ENCODE measurements at regions not wholly inside any gene's neighbourhood (a gene's known extent, or its start where the extent isn't known, plus 50 kb on each side); places are given as distances from the start of the nearest gene placed in this dataset.

- DNase-seq (ENCODE audit: extremely low spot score), result no peak
- ChIA-PET CTCF (no interaction called here), POLR2A (no interaction called here)
- TF ChIP-seq ZNF384 (IDR thresholded peaks at IDR 0.05) (no peak), ARNT (IDR thresholded peaks at IDR 0.05) (no peak), ELF4 (IDR thresholded peaks at IDR 0.05) (no peak), FOXK2 (IDR thresholded peaks at IDR 0.05) (no peak), NFRKB (IDR thresholded peaks at IDR 0.05) (no peak), HDGF (IDR thresholded peaks at IDR 0.05; ENCODE audit: borderline replicate concordance) (no peak)
Observed at GRCh38 chr10:108696792-108697477, 1226.4 kb downstream of the XPNPEP1 start.

GRCh38 chr10:108691126-108691525 is 1232.2 kb downstream of the XPNPEP1 start:
- TF ChIP-seq BHLHE40 (IDR thresholded peaks at IDR 0.05; ENCODE audit: borderline replicate concordance) (no peak), SP1 (IDR thresholded peaks at IDR 0.05) (no peak), FOXM1 (IDR thresholded peaks at IDR 0.05; ENCODE audit: borderline replicate concordance) (no peak), CTBP1 (IDR thresholded peaks at IDR 0.05; ENCODE audit: borderline replicate concordance) (no peak), TARDBP (IDR thresholded peaks at IDR 0.05) (no peak), FOXA1 (IDR thresholded peaks at IDR 0.05) (no peak), SUZ12 (IDR thresholded peaks at IDR 0.05) (no peak)
- CTCF ChIA-PET, result no interaction called here
- no peak for DNase-seq (ENCODE audit: extremely low spot score)
- POLR2A ChIA-PET, result no interaction called here

GRCh38 chr10:108690530-108690929 is 1232.8 kb downstream of the XPNPEP1 start:
- no peak for TF ChIP-seq CTBP1 (IDR thresholded peaks at IDR 0.05; ENCODE audit: borderline replicate concordance)
- ChIA-PET POLR2A (no interaction called here), CTCF (no interaction called here)
- no peak for DNase-seq (ENCODE audit: extremely low spot score)

GRCh38 chr10:108689891-108690290 is 1233.4 kb downstream of the XPNPEP1 start:
- DNase-seq (ENCODE audit: extremely low spot score), result no peak
- TF ChIP-seq CTBP1 (IDR thresholded peaks at IDR 0.05; ENCODE audit: borderline replicate concordance) (no peak), ZNF384 (IDR thresholded peaks at IDR 0.05) (no peak), NFRKB (IDR thresholded peaks at IDR 0.05) (no peak)
- CTCF ChIA-PET, result no interaction called here
- POLR2A ChIA-PET, result no interaction called here

- CTCF ChIA-PET, result no interaction called here
- TF ChIP-seq SUZ12 (IDR thresholded peaks at IDR 0.05), result no peak
- no peak for TF ChIP-seq LEF1 (IDR thresholded peaks at IDR 0.05; ENCODE audit: borderline replicate concordance)
- TF ChIP-seq NFRKB (IDR thresholded peaks at IDR 0.05), result no peak
- no peak for TF ChIP-seq BHLHE40 (IDR thresholded peaks at IDR 0.05; ENCODE audit: borderline replicate concordance)
- no peak for TF ChIP-seq PKNOX1 (IDR thresholded peaks at IDR 0.05)
- no peak for TF ChIP-seq L3MBTL2 (conservative IDR thresholded peaks at IDR 0.05)
- no peak for TF ChIP-seq TARDBP (IDR thresholded peaks at IDR 0.05)
- TF ChIP-seq FOXK2 (IDR thresholded peaks at IDR 0.05), result no peak
- no peak for TF ChIP-seq FOXA1 (IDR thresholded peaks at IDR 0.05)
- TF ChIP-seq ZNF384 (IDR thresholded peaks at IDR 0.05), result no peak
- no peak for TF ChIP-seq ELF4 (IDR thresholded peaks at IDR 0.05)
- no peak for TF ChIP-seq HDGF (IDR thresholded peaks at IDR 0.05; ENCODE audit: borderline replicate concordance)
- no peak for TF ChIP-seq FOXM1 (IDR thresholded peaks at IDR 0.05; ENCODE audit: borderline replicate concordance)
- no peak for TF ChIP-seq ARNT (IDR thresholded peaks at IDR 0.05)
- no peak for TF ChIP-seq CTBP1 (IDR thresholded peaks at IDR 0.05; ENCODE audit: borderline replicate concordance)
- no peak for TF ChIP-seq SP1 (IDR thresholded peaks at IDR 0.05)
- no peak for DNase-seq (ENCODE audit: extremely low spot score)
- POLR2A ChIA-PET, result no interaction called here
Observed at GRCh38 chr10:108688314-108688713, 1235.0 kb downstream of the XPNPEP1 start.

GRCh38 chr10:108685863-108686531 is 1237.3 kb downstream of the XPNPEP1 start:
- no peak for DNase-seq (ENCODE audit: extremely low spot score)
- CTCF ChIA-PET, result no interaction called here
- TF ChIP-seq L3MBTL2 (conservative IDR thresholded peaks at IDR 0.05), result no peak
- no peak for TF ChIP-seq HDGF (IDR thresholded peaks at IDR 0.05; ENCODE audit: borderline replicate concordance)
- no peak for TF ChIP-seq PKNOX1 (IDR thresholded peaks at IDR 0.05)
- TF ChIP-seq SP1 (IDR thresholded peaks at IDR 0.05), result no peak
- no peak for TF ChIP-seq LEF1 (IDR thresholded peaks at IDR 0.05; ENCODE audit: borderline replicate concordance)
- no peak for TF ChIP-seq FOXA1 (IDR thresholded peaks at IDR 0.05)
- POLR2A ChIA-PET, result no interaction called here

- ChIA-PET POLR2A (no interaction called here), CTCF (no interaction called here)
- TF ChIP-seq SUZ12 (IDR thresholded peaks at IDR 0.05) (no peak), CTBP1 (IDR thresholded peaks at IDR 0.05; ENCODE audit: borderline replicate concordance) (no peak), L3MBTL2 (conservative IDR thresholded peaks at IDR 0.05) (no peak), FOXM1 (IDR thresholded peaks at IDR 0.05; ENCODE audit: borderline replicate concordance) (no peak), LEF1 (IDR thresholded peaks at IDR 0.05; ENCODE audit: borderline replicate concordance) (no peak), ZNF384 (IDR thresholded peaks at IDR 0.05) (no peak), HDGF (IDR thresholded peaks at IDR 0.05; ENCODE audit: borderline replicate concordance) (no peak), ELF4 (IDR thresholded peaks at IDR 0.05) (no peak), SP1 (IDR thresholded peaks at IDR 0.05) (no peak), NFRKB (IDR thresholded peaks at IDR 0.05) (no peak)
- DNase-seq (ENCODE audit: extremely low spot score), result no peak
Observed at GRCh38 chr10:108684431-108684830, 1238.9 kb downstream of the XPNPEP1 start.

Data from HEK293T (cell line).